ENCODE measurements at regions not wholly inside any gene's neighbourhood (a gene's known extent, or its start where the extent isn't known, plus 50 kb on each side); places are given as distances from the start of the nearest gene placed in this dataset.

GRCh38 chr13:37344056-37344455, 238.6 kb upstream of the CSNK1A1L start:
- TF ChIP-seq CTCF (conservative IDR thresholded peaks at IDR 0.05) (no peak), EZH2 (IDR thresholded peaks at IDR 0.05; ENCODE audit: low read depth) (no peak)
